Neural progenitor cell (in vitro differentiated cells): ENCODE measurements at regions not wholly inside any gene's neighbourhood (a gene's known extent, or its start where the extent isn't known, plus 50 kb on each side); places are given as distances from the start of the nearest gene placed in this dataset.

Source experiments
- CTCF ChIP-seq: fragments of 200-600 bp; sonication (generic); IDR thresholded peaks from 2 replicates; pipeline ENCODE4 v1.5.1; 2017; ENCODE audit warnings: antibody characterized with exemption, mild to moderate bottlenecking
- EZH2 ChIP-seq: fragments of 200-600 bp; sonication (generic); IDR thresholded peaks from 2 replicates; pipeline ENCODE4 v1.6.1; 2017; ENCODE audit warnings: antibody characterized with exemption, mild to moderate bottlenecking, moderate library complexity
- EZH2phosphoT487 ChIP-seq: fragments of 200-600 bp; sonication (generic); IDR thresholded peaks from 2 replicates; pipeline ENCODE4 v1.6.1; 2017; ENCODE audit warnings: antibody characterized with exemption

DNA sequence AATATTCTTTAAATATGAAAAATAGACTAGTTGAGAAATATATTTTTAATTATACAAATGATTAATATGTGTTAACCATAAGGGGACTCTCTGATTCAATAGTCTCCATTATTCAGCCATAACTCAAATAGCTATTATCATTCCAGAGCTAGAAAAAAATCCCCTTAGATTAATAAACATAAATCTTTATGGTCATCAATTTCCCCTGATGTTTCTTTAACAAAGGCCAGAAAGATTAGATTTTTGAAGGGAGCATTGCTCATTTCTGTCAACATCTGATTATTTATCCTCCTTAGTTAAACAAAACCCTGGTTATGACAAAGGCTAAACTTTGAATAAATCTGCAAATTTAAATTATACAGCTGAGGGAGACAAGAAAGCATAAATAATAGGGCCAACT is 215.7 kb downstream of the PLA2G4A start:
- TF ChIP-seq CTCF (no peak), EZH2 (no peak), EZH2phosphoT487 (no peak)
